ENCODE measurements at regions not wholly inside any gene's neighbourhood (a gene's known extent, or its start where the extent isn't known, plus 50 kb on each side); places are given as distances from the start of the nearest gene placed in this dataset.

DNA sequence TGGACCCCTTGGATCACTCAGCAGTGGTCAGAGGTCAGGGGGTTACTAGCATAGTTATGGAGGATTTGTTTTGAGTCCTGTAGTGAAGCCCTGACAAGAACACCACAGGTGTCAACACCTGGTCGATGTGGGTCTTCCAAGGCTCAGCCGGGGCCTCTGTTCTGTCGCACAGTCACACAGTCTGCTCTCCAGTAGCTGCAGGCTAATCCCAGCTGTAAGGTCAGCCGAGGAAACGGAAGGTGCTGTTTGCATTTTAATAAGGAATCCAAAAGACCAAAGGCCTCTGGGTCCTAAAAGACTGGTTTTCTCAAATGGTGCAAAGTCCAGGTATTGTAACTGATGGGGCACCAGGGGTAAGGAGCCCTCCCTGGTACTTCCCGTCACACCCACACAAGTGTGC is 71.7 kb downstream of the RPLP1 start:
- TF ChIP-seq, protein P1, sequence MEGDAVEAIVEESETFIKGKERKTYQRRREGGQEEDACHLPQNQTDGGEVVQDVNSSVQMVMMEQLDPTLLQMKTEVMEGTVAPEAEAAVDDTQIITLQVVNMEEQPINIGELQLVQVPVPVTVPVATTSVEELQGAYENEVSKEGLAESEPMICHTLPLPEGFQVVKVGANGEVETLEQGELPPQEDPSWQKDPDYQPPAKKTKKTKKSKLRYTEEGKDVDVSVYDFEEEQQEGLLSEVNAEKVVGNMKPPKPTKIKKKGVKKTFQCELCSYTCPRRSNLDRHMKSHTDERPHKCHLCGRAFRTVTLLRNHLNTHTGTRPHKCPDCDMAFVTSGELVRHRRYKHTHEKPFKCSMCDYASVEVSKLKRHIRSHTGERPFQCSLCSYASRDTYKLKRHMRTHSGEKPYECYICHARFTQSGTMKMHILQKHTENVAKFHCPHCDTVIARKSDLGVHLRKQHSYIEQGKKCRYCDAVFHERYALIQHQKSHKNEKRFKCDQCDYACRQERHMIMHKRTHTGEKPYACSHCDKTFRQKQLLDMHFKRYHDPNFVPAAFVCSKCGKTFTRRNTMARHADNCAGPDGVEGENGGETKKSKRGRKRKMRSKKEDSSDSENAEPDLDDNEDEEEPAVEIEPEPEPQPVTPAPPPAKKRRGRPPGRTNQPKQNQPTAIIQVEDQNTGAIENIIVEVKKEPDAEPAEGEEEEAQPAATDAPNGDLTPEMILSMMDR (IDR thresholded peaks at IDR 0.05) = no peak
- no peak for TF ChIP-seq EP300 (IDR thresholded peaks at IDR 0.05)
- no peak for TF ChIP-seq POLR2AphosphoS5 (IDR thresholded peaks at IDR 0.05)

Measured in sigmoid colon (tissue), 4 donors.